Fibroblast of villous mesenchyme (primary cell): ENCODE measurements at regions not wholly inside any gene's neighbourhood (a gene's known extent, or its start where the extent isn't known, plus 50 kb on each side); places are given as distances from the start of the nearest gene placed in this dataset.

Source experiments
- DNase-seq: peaks from one replicate; pipeline ENCODE4 v3.0.0-alpha.2; 2010; ENCODE audit warnings: low read depth
- H3K4me3 ChIP-seq: 2 replicates; pipeline ENCODE4 v1.5.1; 2011; ENCODE audit warnings: low read depth, mild to moderate bottlenecking, low read length
- TF ChIP-seq, protein P1 (sequence below): IDR thresholded peaks from 2 replicates; pipeline ENCODE4 v1.5.1; 2012; ENCODE audit warnings: low read depth, mild to moderate bottlenecking, low read length; ENCODE audit not compliant: insufficient read depth

DNA sequence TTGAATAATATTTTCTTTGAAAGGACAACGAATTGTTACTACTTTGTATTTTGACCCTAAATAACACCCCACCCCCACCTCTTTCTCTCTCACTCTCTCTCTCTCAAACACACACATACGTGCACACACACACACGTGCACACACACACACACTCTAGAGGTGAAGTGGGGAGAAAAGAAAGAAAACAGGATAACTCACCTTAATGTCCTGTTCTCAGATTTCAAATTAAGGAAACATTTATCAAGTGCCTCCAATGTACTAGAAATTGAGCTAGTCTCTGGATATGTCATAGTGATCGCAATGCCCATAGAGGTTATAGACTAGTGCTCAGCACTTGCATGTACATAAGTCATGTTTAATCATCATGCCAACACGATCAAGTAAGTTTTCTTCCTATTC is 1483.6 kb upstream of the SEL1L start:
- no peak for DNase-seq
- TF ChIP-seq, protein P1, sequence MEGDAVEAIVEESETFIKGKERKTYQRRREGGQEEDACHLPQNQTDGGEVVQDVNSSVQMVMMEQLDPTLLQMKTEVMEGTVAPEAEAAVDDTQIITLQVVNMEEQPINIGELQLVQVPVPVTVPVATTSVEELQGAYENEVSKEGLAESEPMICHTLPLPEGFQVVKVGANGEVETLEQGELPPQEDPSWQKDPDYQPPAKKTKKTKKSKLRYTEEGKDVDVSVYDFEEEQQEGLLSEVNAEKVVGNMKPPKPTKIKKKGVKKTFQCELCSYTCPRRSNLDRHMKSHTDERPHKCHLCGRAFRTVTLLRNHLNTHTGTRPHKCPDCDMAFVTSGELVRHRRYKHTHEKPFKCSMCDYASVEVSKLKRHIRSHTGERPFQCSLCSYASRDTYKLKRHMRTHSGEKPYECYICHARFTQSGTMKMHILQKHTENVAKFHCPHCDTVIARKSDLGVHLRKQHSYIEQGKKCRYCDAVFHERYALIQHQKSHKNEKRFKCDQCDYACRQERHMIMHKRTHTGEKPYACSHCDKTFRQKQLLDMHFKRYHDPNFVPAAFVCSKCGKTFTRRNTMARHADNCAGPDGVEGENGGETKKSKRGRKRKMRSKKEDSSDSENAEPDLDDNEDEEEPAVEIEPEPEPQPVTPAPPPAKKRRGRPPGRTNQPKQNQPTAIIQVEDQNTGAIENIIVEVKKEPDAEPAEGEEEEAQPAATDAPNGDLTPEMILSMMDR: no peak
- H3K4me3 ChIP-seq: no peak overlapping the region

DNA sequence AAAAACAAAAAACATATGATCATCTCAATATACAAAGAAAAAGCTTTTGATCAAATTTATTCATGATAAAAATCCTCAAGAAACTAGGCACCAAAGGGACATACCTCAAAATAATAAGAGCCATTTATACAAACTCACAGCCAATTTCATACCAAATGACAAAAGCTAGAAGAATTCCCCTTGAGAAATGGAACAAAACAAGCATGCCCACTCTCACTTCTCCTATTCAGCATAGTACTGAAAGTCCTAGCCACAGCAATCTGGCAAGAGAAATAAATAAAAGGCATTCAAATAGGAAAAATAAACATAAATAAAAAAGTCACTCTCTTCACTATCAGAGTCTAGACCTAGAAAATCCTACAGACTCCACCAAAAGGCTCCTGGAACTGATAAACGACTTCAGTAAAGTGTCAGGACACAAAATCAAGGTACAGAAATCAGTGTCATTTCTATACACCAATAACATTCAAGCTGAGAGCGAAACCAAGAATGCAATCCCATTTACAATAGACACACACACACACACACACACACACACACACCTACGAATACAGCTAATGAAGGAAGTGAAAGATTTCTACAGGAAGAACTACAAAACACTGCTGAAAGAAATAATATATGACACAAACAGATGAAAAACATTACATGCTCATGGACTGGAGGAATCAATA is 1486.2 kb upstream of the SEL1L start:
- TF ChIP-seq, protein P1: no peak
- no peak overlapping the region for H3K4me3 ChIP-seq

DNA sequence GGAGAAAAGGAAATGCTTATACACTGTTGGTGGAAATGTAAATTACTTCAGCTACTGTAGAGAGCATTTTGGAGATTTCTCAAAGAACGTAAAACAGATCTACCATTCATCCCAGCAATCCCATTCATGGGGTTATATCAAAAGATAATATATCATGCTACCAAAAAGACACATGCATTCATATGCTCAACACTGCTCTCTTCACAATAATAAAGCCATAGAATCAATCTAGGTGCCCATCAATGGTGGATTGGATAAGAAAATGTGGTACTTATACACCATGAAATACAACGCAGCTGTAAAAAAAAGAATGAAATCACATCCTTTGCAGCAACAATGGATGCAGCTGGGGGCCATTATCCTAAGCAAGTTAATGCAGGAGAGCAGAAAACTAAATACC is 1487.7 kb upstream of the SEL1L start:
- TF ChIP-seq, protein P1: no peak
- no peak for DNase-seq
- H3K4me3 ChIP-seq: no peak overlapping the region

More for the DNA sequence above, 1486.2 kb upstream of the SEL1L start:
- DNase-seq: no peak

DNA sequence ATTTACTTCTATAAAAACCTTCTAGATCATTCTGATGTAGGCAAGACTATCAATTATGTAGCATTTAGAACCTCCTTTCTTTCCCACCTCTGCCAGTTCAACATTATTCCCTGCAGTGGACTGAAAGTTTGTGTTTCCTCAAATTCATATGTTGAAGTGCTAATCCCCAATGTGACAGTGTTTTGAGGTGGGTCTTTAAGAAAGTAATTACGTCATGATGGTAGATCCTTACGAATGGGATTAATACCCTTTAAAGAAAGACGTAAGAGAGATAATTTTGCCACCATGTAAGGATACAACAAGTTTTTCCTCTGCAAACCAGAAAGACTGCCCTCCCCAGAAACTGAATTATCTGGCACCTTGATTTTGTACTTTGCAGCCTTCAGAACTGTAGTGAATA is 1489.7 kb upstream of the SEL1L start:
- H3K4me3 ChIP-seq: no peak overlapping the region
- TF ChIP-seq, protein P1: no peak
- no peak for DNase-seq

DNA sequence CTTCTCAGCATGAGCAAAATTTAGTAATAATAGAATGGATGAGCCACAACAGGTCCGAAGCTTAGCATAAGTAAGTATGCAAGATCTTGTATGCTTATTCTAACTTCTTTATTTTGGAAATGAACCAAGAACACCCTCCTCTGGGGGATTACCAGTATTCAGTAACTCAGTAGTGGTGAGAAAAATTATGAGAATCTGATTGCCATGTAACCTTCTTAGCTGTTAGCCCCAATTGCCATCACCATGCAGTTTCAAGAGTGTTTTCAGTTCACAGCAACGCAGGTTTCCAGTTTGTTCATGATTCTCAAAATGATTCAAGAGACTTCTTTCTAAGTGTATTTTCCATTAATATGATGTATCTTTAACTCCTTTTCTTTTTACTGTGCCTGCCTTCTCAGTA is 1507.6 kb upstream of the SEL1L start:
- H3K4me3 ChIP-seq: no peak overlapping the region
- TF ChIP-seq, protein P1: no peak
- no peak for DNase-seq

DNA sequence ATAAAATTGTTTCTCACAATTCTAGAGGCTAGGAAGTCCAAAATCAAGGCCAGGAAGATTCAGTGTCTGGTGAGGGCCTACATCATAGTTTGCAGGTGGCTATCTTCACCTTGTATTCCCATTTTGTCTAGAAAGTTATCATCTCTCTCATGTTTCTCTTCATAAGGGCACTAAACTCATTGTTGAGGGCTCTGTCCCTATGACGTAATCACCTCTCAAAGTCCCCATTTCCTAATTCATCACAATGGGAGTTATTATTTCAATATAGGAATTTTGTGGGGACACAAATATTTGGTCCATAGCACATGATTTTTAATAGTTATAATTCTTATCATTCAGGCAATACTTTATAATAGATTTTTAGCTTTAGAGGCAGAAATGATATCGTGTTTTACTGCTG is 1509.2 kb upstream of the SEL1L start:
- DNase-seq: no peak
- H3K4me3 ChIP-seq: no peak overlapping the region
- TF ChIP-seq, protein P1: no peak

DNA sequence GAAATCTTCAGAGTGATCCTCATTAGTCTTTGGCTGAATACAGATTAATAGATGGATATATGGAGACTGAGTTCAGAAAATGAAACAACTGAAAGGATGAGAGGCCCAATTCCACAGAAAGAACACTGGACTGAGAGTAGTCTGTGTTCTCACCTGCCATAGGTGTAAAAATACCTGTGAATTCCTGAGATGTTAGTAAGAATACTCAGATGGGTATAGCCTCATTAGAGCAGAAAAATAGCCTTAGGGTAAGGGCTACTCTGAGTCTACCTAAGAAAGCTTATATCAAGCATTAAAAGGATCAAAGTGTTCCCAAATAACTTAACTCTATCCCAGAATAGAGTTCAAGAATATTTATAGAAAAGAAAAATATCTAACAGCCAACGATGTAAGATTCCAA is 1510.3 kb upstream of the SEL1L start:
- no peak overlapping the region for H3K4me3 ChIP-seq
- TF ChIP-seq, protein P1: no peak
- no peak for DNase-seq
